HEK293 (cell line): ENCODE measurements at regions not wholly inside any gene's neighbourhood (a gene's known extent, or its start where the extent isn't known, plus 50 kb on each side); places are given as distances from the start of the nearest gene placed in this dataset.

Experiments
- OSR2 ChIP-seq: fragments of 450-650 bp; formaldehyde crosslinking; IDR thresholded peaks from 2 replicates; pipeline ENCODE4 v1.5.1; 2016; ENCODE audit warnings: missing biosample characterization, missing genetic modification characterization
- SETDB1 ChIP-seq: IDR thresholded peaks from one replicate; pipeline ENCODE4 v1.6.1; 2017; ENCODE audit warnings: mild to moderate bottlenecking, low read length, moderate library complexity, mixed read lengths; ENCODE audit not compliant: insufficient read length
- SP7 ChIP-seq: fragments of 450-650 bp; formaldehyde crosslinking; IDR thresholded peaks from 2 replicates; pipeline ENCODE4 v1.5.1; 2016; ENCODE audit warnings: missing biosample characterization, missing genetic modification characterization
- TCF7L2 ChIP-seq: IDR thresholded peaks from 2 replicates; pipeline ENCODE4 v1.6.1; 2011; ENCODE audit warnings: low read depth, mild to moderate bottlenecking, inconsistent platforms, low read length, moderate library complexity, borderline replicate concordance
- ZNF274 ChIP-seq, 2 experiments: fragments of 200-500 bp in 1 of 2; fragments of 450-650 bp in 1 of 2; sonication (Bioruptor generic) in 1 of 2; formaldehyde crosslinking in 1 of 2; IDR thresholded peaks; 2 replicates each; pipeline versions ENCODE4 v1.5.1 to v1.6.1; 2014 to 2016; ENCODE audit warnings: borderline replicate concordance in 1 of 2, inconsistent platforms in 1 of 2, low read length in 1 of 2, missing biosample characterization in 1 of 2, missing genetic modification characterization in 1 of 2
- ZNF747 ChIP-seq: fragments of 450-650 bp; formaldehyde crosslinking; IDR thresholded peaks from 2 replicates; pipeline ENCODE4 v1.5.1; 2016; ENCODE audit warnings: missing biosample characterization, missing genetic modification characterization
- ZNF785 ChIP-seq: fragments of 450-650 bp; formaldehyde crosslinking; IDR thresholded peaks from 2 replicates; pipeline ENCODE4 v1.5.1; 2016; ENCODE audit warnings: missing biosample characterization, missing genetic modification characterization
- ZSCAN23 ChIP-seq: fragments of 450-650 bp; formaldehyde crosslinking; IDR thresholded peaks from 2 replicates; pipeline ENCODE4 v1.5.1; 2016; ENCODE audit warnings: missing biosample characterization, missing genetic modification characterization
- TF ChIP-seq, protein P1 (sequence below): fragments of 450-650 bp; formaldehyde crosslinking; IDR thresholded peaks from 2 replicates; pipeline ENCODE4 v1.5.1; 2016; ENCODE audit warnings: missing biosample characterization, missing genetic modification characterization
- TF ChIP-seq, protein P2 (sequence below): fragments of 450-650 bp; formaldehyde crosslinking; IDR thresholded peaks from 2 replicates; pipeline ENCODE4 v1.5.1; 2017; ENCODE audit warnings: missing biosample characterization, missing genetic modification characterization
- TF ChIP-seq, protein P3 (sequence below): fragments of 450-650 bp; formaldehyde crosslinking; IDR thresholded peaks from 2 replicates; pipeline ENCODE4 v1.5.1; 2017; ENCODE audit warnings: missing biosample characterization, missing genetic modification characterization
- TF ChIP-seq, protein P4 (sequence below): fragments of 450-650 bp; formaldehyde crosslinking; IDR thresholded peaks from 2 replicates; pipeline ENCODE4 v1.5.1; 2016; ENCODE audit warnings: missing biosample characterization, missing genetic modification characterization

DNA sequence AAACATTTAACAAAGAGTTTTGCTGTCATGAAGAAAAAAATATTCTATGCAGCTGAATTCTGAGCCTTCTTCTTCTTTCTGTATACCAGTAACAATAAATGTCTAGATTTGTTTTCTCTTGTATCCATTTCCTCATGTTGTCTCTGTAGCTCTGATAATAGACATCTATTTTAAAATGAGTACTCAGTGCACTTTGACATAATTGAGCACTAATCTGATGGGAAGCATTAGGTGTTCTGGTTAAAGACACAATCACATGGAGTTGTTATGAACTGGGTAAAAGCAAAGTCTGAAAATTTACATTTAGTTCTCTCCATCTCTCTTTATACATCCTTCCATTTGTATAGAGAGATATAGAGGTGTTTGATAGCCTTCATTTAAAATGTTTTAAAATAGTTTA, 230.0 kb downstream of the BCHE start:
- TF ChIP-seq, protein P1, sequence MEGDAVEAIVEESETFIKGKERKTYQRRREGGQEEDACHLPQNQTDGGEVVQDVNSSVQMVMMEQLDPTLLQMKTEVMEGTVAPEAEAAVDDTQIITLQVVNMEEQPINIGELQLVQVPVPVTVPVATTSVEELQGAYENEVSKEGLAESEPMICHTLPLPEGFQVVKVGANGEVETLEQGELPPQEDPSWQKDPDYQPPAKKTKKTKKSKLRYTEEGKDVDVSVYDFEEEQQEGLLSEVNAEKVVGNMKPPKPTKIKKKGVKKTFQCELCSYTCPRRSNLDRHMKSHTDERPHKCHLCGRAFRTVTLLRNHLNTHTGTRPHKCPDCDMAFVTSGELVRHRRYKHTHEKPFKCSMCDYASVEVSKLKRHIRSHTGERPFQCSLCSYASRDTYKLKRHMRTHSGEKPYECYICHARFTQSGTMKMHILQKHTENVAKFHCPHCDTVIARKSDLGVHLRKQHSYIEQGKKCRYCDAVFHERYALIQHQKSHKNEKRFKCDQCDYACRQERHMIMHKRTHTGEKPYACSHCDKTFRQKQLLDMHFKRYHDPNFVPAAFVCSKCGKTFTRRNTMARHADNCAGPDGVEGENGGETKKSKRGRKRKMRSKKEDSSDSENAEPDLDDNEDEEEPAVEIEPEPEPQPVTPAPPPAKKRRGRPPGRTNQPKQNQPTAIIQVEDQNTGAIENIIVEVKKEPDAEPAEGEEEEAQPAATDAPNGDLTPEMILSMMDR (tag by site-specific recombination) = no peak
- TF ChIP-seq ZNF274 (IDR thresholded peaks at IDR 0.05; ENCODE audit: low read length) (no peak), ZNF274 (tag by site-specific recombination; IDR thresholded peaks at IDR 0.05; ENCODE audit: borderline replicate concordance) (no peak), ZSCAN23 (tag by site-specific recombination) (no peak), OSR2 (tag by site-specific recombination) (no peak), SP7 (no peak), ZNF747 (tag by site-specific recombination) (no peak), ZNF785 (tag by site-specific recombination) (no peak), TCF7L2 (no peak), SETDB1 (no peak)
- TF ChIP-seq, protein P2, sequence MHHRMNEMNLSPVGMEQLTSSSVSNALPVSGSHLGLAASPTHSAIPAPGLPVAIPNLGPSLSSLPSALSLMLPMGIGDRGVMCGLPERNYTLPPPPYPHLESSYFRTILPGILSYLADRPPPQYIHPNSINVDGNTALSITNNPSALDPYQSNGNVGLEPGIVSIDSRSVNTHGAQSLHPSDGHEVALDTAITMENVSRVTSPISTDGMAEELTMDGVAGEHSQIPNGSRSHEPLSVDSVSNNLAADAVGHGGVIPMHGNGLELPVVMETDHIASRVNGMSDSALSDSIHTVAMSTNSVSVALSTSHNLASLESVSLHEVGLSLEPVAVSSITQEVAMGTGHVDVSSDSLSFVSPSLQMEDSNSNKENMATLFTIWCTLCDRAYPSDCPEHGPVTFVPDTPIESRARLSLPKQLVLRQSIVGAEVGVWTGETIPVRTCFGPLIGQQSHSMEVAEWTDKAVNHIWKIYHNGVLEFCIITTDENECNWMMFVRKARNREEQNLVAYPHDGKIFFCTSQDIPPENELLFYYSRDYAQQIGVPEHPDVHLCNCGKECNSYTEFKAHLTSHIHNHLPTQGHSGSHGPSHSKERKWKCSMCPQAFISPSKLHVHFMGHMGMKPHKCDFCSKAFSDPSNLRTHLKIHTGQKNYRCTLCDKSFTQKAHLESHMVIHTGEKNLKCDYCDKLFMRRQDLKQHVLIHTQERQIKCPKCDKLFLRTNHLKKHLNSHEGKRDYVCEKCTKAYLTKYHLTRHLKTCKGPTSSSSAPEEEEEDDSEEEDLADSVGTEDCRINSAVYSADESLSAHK (tag by site-specific recombination) = no peak
- TF ChIP-seq, protein P3, sequence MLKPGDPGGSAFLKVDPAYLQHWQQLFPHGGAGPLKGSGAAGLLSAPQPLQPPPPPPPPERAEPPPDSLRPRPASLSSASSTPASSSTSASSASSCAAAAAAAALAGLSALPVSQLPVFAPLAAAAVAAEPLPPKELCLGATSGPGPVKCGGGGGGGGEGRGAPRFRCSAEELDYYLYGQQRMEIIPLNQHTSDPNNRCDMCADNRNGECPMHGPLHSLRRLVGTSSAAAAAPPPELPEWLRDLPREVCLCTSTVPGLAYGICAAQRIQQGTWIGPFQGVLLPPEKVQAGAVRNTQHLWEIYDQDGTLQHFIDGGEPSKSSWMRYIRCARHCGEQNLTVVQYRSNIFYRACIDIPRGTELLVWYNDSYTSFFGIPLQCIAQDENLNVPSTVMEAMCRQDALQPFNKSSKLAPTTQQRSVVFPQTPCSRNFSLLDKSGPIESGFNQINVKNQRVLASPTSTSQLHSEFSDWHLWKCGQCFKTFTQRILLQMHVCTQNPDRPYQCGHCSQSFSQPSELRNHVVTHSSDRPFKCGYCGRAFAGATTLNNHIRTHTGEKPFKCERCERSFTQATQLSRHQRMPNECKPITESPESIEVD (tag by site-specific recombination) = no peak
- TF ChIP-seq, protein P4, sequence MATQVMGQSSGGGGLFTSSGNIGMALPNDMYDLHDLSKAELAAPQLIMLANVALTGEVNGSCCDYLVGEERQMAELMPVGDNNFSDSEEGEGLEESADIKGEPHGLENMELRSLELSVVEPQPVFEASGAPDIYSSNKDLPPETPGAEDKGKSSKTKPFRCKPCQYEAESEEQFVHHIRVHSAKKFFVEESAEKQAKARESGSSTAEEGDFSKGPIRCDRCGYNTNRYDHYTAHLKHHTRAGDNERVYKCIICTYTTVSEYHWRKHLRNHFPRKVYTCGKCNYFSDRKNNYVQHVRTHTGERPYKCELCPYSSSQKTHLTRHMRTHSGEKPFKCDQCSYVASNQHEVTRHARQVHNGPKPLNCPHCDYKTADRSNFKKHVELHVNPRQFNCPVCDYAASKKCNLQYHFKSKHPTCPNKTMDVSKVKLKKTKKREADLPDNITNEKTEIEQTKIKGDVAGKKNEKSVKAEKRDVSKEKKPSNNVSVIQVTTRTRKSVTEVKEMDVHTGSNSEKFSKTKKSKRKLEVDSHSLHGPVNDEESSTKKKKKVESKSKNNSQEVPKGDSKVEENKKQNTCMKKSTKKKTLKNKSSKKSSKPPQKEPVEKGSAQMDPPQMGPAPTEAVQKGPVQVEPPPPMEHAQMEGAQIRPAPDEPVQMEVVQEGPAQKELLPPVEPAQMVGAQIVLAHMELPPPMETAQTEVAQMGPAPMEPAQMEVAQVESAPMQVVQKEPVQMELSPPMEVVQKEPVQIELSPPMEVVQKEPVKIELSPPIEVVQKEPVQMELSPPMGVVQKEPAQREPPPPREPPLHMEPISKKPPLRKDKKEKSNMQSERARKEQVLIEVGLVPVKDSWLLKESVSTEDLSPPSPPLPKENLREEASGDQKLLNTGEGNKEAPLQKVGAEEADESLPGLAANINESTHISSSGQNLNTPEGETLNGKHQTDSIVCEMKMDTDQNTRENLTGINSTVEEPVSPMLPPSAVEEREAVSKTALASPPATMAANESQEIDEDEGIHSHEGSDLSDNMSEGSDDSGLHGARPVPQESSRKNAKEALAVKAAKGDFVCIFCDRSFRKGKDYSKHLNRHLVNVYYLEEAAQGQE (tag by site-specific recombination) = no peak
